ENCODE measurements at regions not wholly inside any gene's neighbourhood (a gene's known extent, or its start where the extent isn't known, plus 50 kb on each side); places are given as distances from the start of the nearest gene placed in this dataset.
A peak's percentile ranks its signal among the peaks of the same experiment; 100 is the strongest.

DNA sequence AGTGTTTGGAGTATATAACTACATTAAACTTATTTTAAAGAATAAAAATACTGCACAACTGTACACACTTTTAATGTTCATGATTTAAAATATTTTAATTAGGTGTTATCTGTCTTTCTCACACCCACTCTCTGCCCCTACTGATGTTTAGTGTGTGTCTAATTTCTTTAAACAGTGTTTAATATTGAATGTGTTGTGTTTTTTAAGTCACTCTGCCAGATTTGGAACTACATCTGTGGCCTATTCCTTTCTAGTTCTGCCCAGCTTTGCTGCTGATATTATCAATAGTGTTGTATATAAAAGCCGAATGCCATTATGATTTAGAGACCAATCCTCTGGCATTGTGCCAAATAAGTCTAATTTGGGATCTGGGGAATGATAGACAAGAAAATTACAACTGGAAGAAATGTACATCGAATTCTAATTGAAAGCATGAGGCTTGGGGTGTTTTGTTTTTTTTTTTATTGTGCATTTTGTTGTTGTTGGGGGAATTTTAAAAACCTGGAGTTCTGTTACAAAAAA lies 398.0 kb downstream of the CPS1 start:
- ChIA-PET CTCF (no interaction called here), POLR2A (no interaction called here)
- Mint-ChIP-seq H3K27ac (ENCODE audit: low read depth, unreplicated experiment) (no peak overlapping the region), H3K9me3 (ENCODE audit: unreplicated experiment) (no peaks in the 10 kb centered on the region), H3K36me3 (ENCODE audit: insufficient read depth, unreplicated experiment) (no peaks in the 10 kb centered on the region), H3K4me1 (ENCODE audit: insufficient read depth, unreplicated experiment) (peaks cover 6% of the 10 kb centered on the region), H3K4me3 (ENCODE audit: unreplicated experiment) (no peak overlapping the region), H3K27me3 (ENCODE audit: insufficient read depth, unreplicated experiment) (peaks cover 27% of the 10 kb centered on the region)
- TF ChIP-seq, protein P1, sequence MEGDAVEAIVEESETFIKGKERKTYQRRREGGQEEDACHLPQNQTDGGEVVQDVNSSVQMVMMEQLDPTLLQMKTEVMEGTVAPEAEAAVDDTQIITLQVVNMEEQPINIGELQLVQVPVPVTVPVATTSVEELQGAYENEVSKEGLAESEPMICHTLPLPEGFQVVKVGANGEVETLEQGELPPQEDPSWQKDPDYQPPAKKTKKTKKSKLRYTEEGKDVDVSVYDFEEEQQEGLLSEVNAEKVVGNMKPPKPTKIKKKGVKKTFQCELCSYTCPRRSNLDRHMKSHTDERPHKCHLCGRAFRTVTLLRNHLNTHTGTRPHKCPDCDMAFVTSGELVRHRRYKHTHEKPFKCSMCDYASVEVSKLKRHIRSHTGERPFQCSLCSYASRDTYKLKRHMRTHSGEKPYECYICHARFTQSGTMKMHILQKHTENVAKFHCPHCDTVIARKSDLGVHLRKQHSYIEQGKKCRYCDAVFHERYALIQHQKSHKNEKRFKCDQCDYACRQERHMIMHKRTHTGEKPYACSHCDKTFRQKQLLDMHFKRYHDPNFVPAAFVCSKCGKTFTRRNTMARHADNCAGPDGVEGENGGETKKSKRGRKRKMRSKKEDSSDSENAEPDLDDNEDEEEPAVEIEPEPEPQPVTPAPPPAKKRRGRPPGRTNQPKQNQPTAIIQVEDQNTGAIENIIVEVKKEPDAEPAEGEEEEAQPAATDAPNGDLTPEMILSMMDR (IDR thresholded peaks at IDR 0.05; ENCODE audit: unreplicated experiment): no peak
- DNase-seq (ENCODE audit: unreplicated experiment): no peak
- intact Hi-C loops (cut with micrococcal nuclease): no loop called here
- no TSS peak for BruUV-seq (replicated peaks)

DNA sequence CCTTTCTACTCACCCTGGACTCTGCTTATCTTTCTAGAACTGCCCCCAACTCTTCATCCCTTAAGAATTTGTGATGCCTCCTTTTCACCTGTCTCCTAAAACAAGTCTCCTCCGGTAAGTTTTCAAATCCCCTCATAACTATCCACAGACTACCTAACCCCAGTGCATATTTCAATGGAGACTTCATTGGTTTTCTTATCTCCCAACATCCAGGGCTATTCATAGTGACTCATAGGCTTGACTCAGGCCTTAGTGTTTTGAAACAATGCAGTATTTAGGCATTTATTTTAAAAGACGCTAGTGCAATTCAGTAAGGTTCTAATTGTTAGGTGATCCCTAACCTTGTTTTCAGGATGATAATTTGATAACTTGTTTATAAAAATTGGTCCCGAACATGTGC lies 399.2 kb downstream of the CPS1 start:
- peaks cover 37% of the 10 kb centered on the region for H3K27me3 Mint-ChIP-seq (ENCODE audit: insufficient read depth, unreplicated experiment)
- ChIA-PET CTCF (no interaction called here), POLR2A (no interaction called here)
- intact Hi-C loops (cut with micrococcal nuclease): no loop called here
- TF ChIP-seq, protein P1 (IDR thresholded peaks at IDR 0.05; ENCODE audit: unreplicated experiment): no peak
- no peaks in the 10 kb centered on the region for H3K36me3 Mint-ChIP-seq (ENCODE audit: insufficient read depth, unreplicated experiment)
- DNase-seq (ENCODE audit: unreplicated experiment): peak; percentile 43
- no peak overlapping the region for H3K4me3 Mint-ChIP-seq (ENCODE audit: unreplicated experiment)
- H3K9me3 Mint-ChIP-seq (ENCODE audit: unreplicated experiment): no peaks in the 10 kb centered on the region
- H3K27ac Mint-ChIP-seq (ENCODE audit: low read depth, unreplicated experiment): no peak overlapping the region
- BruUV-seq (replicated peaks): no TSS peak
- peaks cover 6% of the 10 kb centered on the region for H3K4me1 Mint-ChIP-seq (ENCODE audit: insufficient read depth, unreplicated experiment)

DNA sequence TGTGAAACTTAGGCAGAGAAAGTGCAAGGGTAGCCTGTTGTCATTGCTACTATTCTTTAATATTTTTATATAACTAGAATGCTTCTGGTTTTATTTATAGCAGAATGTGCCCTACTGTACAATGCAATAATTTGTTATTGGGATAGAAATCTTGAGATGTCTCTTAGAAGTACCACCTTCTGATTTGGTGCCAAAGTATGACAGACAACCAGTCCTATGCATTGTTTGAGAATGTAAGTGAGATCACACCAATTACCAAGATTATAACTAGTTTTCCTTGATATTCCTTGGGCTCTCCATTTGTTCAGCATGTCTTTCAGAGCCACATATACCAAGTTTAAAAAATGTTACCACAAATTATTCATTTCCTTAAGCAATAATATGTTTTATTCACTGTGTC lies 399.7 kb downstream of the CPS1 start:
- peaks cover 37% of the 10 kb centered on the region for H3K27me3 Mint-ChIP-seq (ENCODE audit: insufficient read depth, unreplicated experiment)
- H3K9me3 Mint-ChIP-seq (ENCODE audit: unreplicated experiment): no peaks in the 10 kb centered on the region
- CTCF ChIA-PET: no interaction called here
- TF ChIP-seq, protein P1 (IDR thresholded peaks at IDR 0.05; ENCODE audit: unreplicated experiment): no peak
- H3K36me3 Mint-ChIP-seq (ENCODE audit: insufficient read depth, unreplicated experiment): no peaks in the 10 kb centered on the region
- BruUV-seq (replicated peaks): no TSS peak
- peaks cover 6% of the 10 kb centered on the region for H3K4me1 Mint-ChIP-seq (ENCODE audit: insufficient read depth, unreplicated experiment)
- DNase-seq (ENCODE audit: unreplicated experiment): no peak
- POLR2A ChIA-PET: no interaction called here
- H3K27ac Mint-ChIP-seq (ENCODE audit: low read depth, unreplicated experiment): no peak overlapping the region
- intact Hi-C loops (cut with micrococcal nuclease): no loop called here
- H3K4me3 Mint-ChIP-seq (ENCODE audit: unreplicated experiment): no peak overlapping the region

DNA sequence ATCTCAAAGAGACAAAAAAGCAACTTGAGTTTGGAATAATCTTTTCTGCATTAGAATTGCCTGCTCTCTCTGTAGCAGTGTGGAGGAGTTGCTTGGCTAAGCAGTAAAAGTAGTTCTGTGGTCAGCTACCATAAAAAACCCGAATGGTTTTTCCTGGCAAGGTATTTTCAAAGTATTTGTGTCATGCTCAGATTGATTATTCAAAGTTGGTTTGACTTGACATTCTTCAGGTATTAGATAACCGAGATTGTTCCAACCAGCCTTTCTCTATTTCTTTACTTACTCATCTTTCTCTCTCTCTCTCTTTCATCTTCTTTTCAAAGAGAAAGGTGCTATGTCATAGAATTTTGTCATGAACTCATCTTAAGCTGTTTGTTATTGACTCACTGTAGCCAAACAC lies 404.9 kb downstream of the CPS1 start:
- Mint-ChIP-seq H3K4me3 (ENCODE audit: unreplicated experiment) (no peak overlapping the region), H3K27me3 (ENCODE audit: insufficient read depth, unreplicated experiment) (peaks cover 58% of the 10 kb centered on the region), H3K9me3 (ENCODE audit: unreplicated experiment) (no peaks in the 10 kb centered on the region), H3K27ac (ENCODE audit: low read depth, unreplicated experiment) (no peak overlapping the region), H3K4me1 (ENCODE audit: insufficient read depth, unreplicated experiment) (peaks cover 6% of the 10 kb centered on the region), H3K36me3 (ENCODE audit: insufficient read depth, unreplicated experiment) (no peaks in the 10 kb centered on the region)
- ChIA-PET POLR2A (no interaction called here), CTCF (interaction anchor here (0.5 kb wide), 1 partner anchor 195 kb away, joined by 3 read pairs; no protein-coding TSS in a partner anchor)
- DNase-seq (ENCODE audit: unreplicated experiment): no peak
- intact Hi-C loops (cut with micrococcal nuclease): no loop called here
- TF ChIP-seq, protein P1 (IDR thresholded peaks at IDR 0.05; ENCODE audit: unreplicated experiment): no peak
- no TSS peak for BruUV-seq (replicated peaks)

Measured in MCF 10A (cell line).